OCI-LY3 (cell line): ENCODE measurements at regions not wholly inside any gene's neighbourhood (a gene's known extent, or its start where the extent isn't known, plus 50 kb on each side); places are given as distances from the start of the nearest gene placed in this dataset.

Source experiments
- EZH2phosphoT487 ChIP-seq: fragments of 200-600 bp; shearing (Covaris generic); IDR thresholded peaks from 2 replicates; pipeline ENCODE4 v1.6.1; 2018; ENCODE audit warnings: antibody characterized with exemption, mixed run types, low read depth
- TF ChIP-seq, protein P1 (sequence below): fragments of 200-600, 300-600 bp; sonication (generic); IDR thresholded peaks from 2 replicates; pipeline ENCODE4 v1.5.1; 2014; ENCODE audit warnings: antibody characterized with exemption, low read length, low read depth

DNA sequence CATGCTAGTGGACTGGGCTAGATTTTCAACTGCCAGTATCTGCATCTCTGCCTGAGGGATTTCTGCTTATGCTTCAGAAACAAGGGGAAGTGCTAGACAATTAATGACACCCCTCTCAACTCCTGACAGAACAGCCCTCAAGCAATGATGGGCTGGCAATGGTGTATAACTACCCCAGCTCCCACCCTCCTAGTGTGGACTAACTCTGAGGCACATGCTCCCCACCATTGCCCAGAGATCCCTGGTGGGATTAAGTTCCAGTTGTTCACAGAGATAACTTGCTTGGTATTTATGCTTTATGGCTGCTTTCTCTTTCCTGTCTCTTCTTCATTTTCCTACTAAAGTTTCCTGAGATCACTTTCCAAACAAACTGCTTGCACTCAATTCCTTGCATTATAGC lies 113.5 kb downstream of the RPS24 start:
- TF ChIP-seq, protein P1, sequence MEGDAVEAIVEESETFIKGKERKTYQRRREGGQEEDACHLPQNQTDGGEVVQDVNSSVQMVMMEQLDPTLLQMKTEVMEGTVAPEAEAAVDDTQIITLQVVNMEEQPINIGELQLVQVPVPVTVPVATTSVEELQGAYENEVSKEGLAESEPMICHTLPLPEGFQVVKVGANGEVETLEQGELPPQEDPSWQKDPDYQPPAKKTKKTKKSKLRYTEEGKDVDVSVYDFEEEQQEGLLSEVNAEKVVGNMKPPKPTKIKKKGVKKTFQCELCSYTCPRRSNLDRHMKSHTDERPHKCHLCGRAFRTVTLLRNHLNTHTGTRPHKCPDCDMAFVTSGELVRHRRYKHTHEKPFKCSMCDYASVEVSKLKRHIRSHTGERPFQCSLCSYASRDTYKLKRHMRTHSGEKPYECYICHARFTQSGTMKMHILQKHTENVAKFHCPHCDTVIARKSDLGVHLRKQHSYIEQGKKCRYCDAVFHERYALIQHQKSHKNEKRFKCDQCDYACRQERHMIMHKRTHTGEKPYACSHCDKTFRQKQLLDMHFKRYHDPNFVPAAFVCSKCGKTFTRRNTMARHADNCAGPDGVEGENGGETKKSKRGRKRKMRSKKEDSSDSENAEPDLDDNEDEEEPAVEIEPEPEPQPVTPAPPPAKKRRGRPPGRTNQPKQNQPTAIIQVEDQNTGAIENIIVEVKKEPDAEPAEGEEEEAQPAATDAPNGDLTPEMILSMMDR = no peak
- TF ChIP-seq EZH2phosphoT487 = no peak
